HG03558 (cell line): ENCODE measurements at regions not wholly inside any gene's neighbourhood (a gene's known extent, or its start where the extent isn't known, plus 50 kb on each side); places are given as distances from the start of the nearest gene placed in this dataset.
"Not testable (repeated sequence)": the region's sequence is repeated elsewhere in the genome, so short reads cannot be mapped to it uniquely, and the experiment has no call there.

ENCODE experiments used
- ATAC-seq: cut with Tn5 transposase; IDR thresholded peaks from one replicate; pipeline ENCODE4 v1.9.1; 2021; ENCODE audit warnings: moderate number of reproducible peaks; ENCODE audit not compliant: unreplicated experiment; ENCODE audit errors: extremely low read depth

DNA sequence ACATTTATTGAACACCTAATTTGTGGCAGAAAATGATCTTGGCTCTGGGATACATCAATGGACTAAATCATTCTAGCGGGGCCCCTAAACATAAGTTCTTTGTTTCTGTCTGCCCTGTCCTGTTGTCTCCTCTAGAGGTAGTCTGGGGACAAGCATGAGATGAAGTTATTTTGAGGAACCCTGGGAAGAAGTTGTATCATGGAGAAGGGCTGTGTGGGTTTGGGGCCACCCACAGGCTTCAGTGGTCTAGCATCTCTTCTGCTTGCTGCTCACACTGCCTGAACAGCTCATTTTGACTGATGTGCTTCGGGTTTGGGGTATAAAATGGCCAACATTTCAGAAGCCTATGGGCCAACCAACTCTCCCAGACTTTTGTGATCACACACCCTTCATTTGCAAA, 50.3 kb upstream of the OSBPL11 start:
- ATAC-seq: no peak

DNA sequence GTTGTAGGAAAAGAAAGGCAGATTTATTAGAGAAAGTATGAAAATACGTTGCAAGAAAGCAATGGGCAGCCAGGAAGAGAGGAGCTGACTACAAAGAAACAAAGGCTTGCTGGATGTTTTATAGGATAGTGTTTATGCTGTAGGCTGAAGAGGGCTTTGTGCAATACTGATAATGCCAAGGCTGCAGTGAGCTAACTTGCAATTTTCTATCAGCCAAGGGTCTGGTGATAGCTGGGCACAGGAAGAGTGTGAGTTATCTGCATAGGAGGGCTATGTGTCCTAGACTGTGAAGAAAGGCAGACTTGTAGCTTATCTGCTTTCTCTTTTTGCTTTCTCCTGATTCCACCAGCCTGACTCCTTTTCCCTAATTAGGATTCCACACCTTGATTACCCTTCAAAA, 51.3 kb upstream of the OSBPL11 start:
- no peak for ATAC-seq

DNA sequence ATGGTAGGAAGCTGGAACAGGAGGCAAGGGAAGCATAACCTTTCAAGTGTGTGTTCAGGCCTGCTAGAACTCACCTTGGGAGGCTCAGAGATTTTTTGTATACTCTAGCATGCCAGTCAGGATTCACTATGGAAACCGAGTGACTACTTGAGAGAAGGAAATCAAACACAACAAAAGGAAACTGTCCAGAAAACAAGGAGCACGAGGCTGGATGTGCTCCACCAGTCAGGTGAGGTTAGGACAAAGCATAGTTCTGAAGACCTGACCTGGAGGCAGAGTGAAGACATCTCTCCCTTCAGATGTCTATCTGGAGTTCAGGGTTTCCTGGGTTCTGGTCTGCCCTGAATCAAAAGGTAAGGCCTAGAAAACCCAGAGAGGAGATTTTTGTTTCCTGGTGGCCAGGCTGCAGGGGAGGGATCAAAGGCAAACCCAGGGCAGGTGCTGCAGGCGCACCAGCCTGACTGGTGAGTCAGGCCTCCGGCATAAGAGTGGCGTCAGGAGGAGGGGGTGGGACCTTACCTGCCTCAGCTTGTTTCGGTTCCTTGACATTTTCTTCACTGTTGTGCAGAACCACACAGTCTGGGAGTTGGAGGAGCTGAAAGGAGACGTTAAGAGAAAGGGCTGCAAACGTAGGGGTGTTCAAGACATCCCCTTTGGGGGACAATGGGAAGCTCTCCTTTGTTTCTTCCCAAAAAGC, 52.2 kb upstream of the OSBPL11 start:
- no peak for ATAC-seq

DNA sequence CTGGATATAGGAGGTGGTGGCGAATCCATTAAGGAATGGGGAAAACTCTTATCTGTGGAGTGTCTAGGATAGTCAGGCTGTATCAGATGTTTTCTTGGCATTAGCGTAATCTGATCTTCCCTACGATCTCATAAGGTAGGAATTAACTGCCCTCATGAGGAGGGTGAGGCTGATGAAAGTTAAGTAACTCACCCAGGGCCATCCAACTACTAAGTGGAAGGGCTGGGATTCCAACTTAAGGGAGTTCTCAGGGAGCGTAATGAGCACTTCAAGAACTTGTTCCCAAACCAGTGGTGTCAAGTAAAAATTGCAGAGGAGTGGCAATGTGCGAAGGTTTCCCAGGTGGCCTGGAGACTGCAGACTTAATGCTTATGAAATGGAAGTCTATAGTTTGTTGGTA, 55.9 kb upstream of the OSBPL11 start:
- no peak for ATAC-seq

DNA sequence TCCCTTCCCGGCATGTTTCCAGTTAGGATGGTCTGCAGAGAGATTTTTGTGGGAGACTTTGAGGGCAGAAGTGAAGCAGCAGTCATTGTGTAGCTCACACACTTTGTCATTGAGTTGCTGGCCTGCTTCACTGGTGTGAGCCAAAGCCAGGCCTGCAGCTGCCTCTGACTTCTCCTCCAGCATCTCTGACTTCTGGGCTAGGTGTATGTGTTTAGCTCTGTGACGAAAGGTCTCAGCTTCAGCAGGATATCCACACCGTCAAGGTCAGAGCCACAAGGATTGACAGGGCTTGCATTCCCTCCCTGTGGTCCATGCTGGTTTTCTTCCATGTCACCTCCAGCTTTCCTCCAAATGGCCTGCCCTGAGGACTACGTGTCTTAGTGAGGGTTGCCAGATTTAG, 57.1 kb upstream of the OSBPL11 start:
- no peak for ATAC-seq

DNA sequence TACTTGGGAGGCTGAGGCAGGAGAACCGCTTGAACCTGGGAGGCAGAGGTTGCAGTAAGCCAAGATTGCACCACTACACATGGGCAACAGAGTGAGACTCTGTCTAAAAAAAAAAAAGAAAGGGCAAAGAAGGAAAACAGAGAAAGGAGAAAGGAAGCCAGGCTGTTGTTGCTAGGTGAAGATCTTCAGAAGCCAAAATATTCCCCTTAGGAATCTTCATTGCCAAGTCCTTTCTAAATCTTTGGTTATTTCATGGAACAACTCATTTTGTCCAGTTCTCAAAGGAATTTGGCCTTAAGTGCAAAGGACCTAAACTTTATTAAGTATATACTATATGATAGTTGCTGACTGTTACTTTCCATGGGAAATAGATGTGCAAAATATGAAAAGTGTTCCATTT, 59.2 kb upstream of the OSBPL11 start:
- ATAC-seq: no peak

DNA sequence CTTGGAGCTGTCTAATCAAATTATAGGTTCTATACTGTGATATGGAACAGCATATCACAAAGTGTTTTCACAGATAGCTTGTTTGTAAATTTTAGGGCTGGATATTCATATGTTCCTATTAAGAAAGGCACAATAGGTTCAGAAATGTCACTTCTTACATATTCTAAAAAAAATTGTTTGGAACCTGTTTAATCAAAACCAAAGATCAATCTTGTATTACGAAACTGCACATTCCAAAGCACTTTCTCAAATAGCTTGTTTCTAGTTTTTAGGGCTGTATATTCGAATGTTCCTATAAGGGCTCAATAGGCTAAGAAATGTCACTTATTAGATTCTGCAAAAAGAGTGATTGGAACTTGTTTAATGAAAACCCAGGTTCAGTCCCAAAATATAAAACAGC, 67.4 kb upstream of the OSBPL11 start:
- ATAC-seq: no peak

DNA sequence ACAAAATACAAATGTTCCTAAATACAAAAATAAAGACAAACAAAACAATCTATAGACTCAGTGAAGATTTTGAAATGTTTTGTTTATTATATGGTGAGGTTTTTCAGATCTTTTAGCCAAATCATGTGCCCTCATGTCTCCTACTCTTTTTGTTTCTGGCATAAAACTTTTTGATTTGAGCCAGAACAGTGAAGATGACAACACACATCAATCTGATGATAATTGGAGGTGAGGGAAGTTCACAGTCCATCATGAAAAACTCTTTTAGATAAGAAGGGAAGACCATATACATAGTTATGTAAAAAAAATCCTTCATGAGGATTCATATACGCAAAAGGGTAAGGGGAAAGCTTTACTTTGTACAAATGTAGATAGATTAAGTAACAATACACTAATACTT, 75.1 kb upstream of the OSBPL11 start:
- no peak for ATAC-seq

DNA sequence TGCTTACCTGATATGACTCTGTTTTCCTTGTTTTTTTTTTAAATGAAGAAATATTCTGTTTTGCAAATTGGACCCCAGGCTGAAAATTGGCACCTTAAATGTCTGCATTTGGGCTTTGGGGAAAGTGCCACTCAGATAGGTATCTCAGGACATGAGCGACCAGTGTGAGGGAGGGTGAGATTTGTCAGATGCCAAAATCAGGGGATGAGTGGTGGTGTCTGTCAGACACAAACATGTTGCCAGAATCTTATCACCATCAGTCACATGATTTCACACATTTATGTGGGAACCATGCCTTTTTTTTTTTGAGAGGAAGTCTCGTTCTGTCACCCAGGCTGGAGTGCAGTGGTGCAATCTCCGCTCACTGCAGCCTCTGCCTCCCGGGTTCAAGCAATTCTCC, 75.6 kb upstream of the OSBPL11 start:
- no peak for ATAC-seq

DNA sequence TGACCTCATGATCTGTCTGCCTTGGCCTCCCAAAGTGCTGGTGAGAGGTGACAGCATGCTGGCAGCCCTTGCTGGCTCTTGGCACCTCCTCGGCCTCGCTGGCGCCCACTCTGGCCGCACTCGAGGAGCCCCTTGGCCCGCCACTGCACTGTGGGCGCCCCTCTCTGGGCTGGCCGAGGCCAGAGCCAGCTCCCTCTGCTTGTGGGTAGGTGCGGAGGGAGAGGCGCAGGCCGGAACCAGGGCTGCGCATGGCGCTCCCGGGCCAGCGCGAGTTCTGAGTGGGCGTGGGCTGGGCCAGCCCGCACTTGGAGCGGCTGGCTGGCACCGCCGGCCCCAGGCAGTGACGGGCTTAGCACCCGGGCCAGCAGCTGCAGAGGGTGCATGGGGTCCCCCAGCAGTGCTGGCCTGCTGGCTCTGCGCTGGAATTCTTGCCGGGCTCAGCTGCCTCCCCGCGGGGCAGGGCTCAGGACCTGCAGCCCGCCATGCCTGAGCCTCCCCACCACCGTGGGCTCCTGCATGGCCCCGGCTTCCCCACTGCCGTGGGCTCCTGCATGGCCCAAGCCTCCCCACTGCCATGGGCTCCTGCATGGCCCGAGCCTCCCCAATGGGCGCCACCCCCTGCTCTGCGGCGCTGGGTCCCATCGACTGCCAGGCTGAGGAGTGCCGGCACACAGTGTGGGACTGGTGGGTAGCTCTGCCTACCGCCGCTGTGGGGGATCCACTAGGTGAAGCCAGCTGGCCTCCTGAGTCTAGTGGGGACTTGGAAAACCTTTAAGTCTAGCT, 76.4 kb upstream of the OSBPL11 start:
- no peak for ATAC-seq

DNA sequence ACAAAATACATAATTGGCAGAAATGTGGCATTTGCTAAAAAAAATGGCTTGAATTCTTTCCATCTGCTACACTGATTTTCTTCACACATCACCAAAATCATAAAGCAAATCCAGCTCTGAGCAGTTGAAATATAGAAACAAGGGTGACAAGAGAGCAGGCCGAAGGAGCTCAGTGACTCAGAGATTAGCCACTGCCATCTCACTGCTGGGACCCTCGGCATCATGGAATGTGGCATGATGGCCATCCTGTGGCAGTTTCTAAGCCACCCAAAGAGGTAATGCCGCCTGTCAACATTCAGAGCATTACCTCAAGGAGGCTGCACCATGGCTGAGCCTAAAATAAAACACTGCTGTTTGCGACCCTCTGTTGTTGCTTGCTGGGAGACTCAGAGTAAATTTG, 80.5 kb upstream of the OSBPL11 start:
- ATAC-seq: no peak

DNA sequence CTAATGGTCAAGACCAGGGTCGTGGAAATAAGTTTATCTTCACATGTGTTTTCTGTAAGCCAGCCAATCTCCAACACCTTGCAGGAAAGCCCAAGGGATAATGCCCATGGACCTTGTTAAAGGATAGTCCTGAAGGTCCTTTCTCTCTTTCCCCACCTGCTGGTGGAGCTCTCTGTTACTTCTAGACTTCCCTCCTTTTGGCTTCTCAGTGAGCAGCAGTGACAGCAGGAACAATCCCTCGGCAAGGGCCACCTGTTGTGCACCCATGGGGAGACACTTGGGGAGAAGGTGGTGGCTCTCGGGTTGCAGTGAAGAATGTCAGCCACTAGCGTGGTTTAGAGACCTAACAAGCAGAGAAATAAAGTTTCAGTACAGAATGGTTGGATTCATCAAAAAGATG, 84.0 kb upstream of the OSBPL11 start:
- no peak for ATAC-seq

DNA sequence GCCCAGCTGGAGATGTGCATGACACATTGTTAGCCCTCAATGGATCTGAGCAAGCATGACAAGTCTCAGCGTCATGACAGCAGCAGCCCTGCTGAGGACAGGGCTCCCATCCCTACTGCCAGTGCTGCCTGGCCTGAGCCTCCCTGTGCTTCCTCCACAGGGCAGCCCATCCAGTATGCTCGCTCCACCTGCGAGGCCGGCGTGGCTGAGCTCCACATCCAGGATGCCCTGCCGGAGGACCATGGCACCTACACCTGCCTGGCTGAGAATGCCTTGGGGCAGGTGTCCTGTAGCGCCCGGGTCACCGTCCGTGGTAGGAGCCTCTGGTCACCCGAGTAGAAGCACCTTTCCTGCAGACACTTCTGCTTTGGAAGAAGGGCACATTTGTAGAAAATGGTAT, 85.8 kb upstream of the OSBPL11 start:
- ATAC-seq: no peak

DNA sequence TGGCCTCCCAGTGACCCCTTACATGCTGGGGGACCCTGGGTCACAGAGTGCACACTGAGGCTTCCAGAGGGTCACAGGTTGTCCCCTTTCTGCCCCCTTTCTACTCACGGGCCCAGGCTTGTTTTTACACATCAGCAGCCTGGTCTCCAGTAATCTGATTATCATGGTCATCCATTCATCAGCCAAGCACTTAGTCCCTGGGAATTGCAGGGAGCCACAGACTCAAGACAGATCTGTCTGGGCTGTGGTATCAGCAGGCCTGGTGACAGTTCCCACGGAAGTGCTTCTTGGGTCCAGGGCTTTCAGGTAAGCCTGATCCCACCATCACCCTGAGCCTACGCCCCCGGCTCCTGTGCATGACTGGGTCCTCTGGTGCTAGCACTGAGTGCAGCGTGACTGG, 86.6 kb upstream of the OSBPL11 start:
- not testable (repeated sequence) for ATAC-seq

DNA sequence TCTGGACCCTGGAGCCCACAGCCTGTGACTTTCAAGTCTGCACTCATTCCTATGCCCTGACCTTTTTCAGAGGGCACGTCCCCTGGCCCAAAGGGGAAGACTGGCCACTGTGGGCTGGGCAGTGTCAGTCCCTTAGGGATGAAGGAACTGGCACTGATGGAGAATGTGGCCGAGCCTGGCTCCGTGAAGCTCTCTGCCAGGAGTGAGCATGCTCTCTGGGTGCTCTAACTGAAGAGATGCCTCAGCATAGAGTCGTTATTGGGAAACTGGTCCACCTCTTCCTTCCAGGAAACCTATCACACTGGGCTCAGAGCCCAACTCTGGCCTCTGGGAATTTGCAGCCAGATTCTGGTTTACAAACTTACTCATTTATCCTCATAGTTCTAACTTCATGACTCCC, 87.3 kb upstream of the OSBPL11 start:
- ATAC-seq: not testable (repeated sequence)

DNA sequence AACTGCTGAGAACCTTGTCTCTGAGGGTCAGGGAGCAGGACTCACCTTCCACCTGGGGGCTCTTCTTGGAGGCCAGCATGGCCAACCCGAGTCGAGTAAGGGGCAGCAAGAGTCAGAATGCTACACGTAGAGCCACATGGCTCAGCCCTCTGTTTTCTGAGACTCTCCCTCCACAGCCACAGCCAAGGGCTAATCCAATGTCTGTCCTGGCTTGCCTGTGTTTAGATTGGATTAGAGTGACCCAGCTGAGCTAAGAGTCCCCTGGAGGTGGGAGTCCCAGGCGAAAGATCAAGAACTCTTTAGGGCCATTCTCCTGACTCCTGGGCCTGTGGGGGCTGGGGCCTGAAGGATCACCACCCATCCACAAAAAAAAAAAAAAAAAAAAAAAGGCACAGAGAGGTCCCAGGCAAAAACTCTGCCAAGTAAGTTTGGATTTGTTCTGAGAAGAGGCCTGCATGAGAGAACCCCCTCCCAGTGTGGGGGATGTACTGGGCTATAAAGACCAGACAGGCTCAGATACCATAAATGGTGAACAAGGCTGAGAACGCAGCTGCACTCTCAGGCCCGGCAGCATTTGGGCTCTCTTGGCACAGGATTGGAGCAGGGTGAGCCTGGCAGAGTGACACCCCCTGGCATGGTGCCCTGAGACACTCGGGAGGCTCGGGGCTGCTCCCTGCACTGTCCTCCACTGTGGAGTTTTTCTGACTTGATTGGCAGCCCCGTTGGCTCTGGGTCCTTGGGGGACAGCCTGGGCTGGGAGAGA, 88.0 kb upstream of the OSBPL11 start:
- ATAC-seq: no peak

DNA sequence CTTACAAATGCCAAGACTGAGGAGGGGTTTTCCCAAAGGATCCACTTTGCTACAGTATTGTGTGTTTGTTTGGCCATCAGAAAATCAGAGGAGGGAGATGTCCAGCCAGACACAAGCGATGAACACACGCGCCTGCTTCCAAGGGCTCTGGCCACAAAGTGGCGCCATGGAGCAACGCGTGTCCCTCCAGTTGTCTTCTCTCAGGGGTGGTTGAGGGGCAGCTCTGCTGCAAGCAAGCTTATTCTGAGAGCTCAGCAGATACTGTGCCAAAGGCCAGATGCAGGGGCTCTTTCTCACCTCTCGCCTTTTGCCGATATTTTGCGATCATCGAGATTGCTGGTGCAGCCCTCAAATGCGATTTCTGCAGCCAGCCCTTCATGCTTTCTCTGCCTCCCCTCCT, 88.9 kb upstream of the OSBPL11 start:
- ATAC-seq: no peak

DNA sequence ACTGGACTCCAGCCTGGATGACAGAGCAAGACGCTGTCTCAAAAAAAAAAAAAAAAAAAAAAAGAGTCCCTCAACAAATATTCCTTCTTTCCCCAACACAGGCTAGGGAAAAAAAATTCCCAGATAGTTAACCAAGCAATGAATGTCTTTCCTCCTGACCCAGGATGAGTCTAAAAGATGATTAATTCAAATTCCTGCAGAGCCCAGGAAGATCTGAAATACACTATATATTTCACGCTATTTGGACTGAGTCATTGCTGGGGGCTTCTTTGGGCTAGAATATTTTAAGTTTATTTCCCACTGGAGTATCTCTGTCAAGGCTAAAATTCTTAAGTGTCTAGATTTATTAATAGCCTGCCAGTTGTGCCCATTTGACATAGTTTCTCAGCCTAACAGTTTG, 90.4 kb upstream of the OSBPL11 start:
- ATAC-seq: not testable (repeated sequence)

DNA sequence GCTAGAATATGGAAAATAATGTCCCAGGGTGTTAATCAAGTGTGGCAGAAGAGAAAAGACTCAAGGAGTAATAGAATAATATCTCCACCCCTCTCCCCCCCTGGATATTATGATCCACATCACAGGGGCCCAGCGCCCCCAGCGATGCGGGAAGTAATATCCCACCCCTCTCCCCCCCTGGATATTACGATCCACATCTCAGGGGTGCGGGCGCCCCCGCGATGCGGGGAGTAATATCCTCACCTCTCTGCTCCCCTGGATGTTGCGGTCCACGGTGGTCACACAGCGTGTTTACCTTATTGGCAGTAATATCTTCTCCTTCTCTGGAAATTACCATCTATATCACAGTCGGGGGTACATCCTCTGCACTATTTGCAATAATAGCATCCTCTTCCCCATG, 97.1 kb upstream of the OSBPL11 start:
- ATAC-seq: no peak

DNA sequence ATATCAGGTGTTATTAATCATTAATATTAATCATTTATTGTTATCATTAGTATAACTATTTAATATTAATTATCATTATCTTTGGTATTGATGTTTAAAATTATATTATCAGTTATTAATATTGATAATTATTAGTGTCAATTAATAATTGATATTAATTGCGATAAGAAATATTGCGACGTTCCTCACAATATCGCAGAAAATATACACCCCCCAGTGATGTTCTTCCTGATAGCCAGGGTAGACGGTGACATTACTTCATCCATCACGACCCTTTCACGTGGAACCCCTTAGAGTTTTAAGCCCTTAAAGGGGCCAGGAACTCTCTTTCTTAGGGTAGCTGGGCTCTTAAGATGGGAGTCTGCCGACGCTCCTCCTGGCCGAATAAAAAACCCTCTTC, 98.6 kb upstream of the OSBPL11 start:
- no peak for ATAC-seq

DNA sequence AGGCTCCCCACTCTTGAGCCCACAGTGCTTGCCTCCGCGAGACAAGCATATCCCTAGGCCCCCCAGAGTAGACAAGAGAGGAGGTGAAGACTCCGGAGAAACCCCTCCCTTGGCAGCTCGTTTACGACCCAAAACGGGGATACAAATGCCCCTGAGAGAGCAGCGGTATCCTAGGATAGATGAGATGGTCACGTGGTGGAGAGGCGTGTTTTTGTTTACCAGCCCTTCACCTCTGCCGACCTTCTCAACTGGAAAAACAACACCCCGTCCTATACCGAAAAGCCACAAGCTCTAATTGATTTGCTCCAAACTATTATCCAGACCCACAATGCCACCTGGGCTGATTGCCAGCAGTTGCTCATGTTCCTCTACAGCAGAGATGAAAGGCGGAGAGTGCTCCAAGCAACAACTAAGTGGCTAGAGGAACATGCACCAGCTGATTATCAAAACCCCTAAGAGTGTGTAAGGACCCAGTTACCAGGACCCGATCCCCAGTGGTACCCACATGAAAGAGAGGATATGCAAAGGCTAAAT, 99.5 kb upstream of the OSBPL11 start:
- ATAC-seq: no peak
